ENCODE measurements at regions not wholly inside any gene's neighbourhood (a gene's known extent, or its start where the extent isn't known, plus 50 kb on each side); places are given as distances from the start of the nearest gene placed in this dataset.
"Not testable (repeated sequence)": the region's sequence is repeated elsewhere in the genome, so short reads cannot be mapped to it uniquely, and the experiment has no call there.

GRCh38 chr10:6885284-6885683 lies 305.2 kb upstream of the PRKCQ start:
- no peak for DNase-seq (ENCODE audit: low read depth in 2 of 3, low spot score in 2 of 3)

- DNase-seq (ENCODE audit: low read depth in 2 of 3, low spot score in 2 of 3): no peak
Measured at GRCh38 chr10:6881987-6882386, 301.9 kb upstream of the PRKCQ start.

DNA sequence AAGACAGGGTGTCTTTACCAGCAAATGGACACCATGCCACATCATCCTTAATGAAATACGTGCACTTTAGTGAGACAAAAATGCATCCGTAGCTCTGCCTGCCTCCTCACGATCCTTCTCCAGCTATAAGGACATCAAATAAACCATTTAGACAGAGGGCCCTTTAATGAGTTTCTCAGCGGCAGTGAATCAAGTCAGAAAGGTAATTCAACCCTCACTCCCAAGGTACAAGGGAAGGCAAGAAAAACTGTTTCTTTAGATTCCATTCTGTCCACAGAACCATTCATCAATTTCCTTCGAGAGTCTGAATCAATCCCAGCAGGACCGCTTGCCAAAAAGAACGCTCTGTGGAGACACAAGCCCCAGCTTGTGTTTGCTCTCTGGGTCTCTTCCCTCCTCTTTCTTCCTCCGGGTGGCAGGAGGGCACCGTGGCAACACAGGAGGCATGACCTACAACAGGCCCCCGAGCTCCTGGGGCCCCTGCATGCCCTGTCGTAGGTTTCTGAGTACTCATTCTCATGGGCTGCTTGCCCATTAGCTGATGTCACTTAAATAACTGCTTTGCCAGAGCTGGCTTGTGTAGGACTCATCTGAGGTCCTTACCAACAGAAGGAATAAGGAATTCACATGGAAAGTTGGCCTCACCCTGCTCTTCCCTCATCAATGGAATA lies 297.8 kb upstream of the PRKCQ start:
- no peak for DNase-seq (ENCODE audit: low read depth in 2 of 3, low spot score in 2 of 3)

GRCh38 chr10:6877336-6877721 lies 297.3 kb upstream of the PRKCQ start:
- no peak for DNase-seq (ENCODE audit: low read depth in 2 of 3, low spot score in 2 of 3)

DNA sequence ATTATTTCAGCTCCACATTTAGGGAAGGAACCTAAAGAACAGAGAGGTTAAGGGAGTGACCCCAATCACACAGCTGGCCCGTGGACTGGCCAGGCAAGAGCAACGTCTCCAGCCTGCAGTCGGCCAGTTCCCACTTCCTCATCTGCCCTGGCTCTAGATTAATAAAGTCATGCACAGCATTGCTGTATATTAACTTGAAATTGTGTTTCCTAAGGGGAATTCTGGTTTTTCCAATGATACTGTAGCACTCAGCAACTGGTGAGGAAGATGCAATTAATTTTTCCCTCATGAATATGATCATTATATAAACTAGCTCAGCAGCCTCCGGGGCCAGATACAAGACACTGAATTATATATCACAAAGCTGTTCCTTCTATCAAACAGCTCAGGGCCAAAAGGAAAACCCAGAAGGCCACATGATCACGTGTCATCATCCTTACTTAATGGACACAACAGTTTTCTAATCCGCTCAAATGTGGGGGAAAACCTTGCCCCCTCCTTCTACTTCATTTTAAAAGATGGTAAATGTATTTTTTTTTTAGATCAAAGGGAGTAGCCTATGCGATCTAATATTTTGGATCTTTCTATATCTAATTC lies 295.3 kb upstream of the PRKCQ start:
- no peak for DNase-seq (ENCODE audit: low read depth in 2 of 3, low spot score in 2 of 3)

GRCh38 chr10:6871128-6871527 lies 291.1 kb upstream of the PRKCQ start:
- DNase-seq (ENCODE audit: low read depth in 2 of 3, low spot score in 2 of 3): no peak

DNA sequence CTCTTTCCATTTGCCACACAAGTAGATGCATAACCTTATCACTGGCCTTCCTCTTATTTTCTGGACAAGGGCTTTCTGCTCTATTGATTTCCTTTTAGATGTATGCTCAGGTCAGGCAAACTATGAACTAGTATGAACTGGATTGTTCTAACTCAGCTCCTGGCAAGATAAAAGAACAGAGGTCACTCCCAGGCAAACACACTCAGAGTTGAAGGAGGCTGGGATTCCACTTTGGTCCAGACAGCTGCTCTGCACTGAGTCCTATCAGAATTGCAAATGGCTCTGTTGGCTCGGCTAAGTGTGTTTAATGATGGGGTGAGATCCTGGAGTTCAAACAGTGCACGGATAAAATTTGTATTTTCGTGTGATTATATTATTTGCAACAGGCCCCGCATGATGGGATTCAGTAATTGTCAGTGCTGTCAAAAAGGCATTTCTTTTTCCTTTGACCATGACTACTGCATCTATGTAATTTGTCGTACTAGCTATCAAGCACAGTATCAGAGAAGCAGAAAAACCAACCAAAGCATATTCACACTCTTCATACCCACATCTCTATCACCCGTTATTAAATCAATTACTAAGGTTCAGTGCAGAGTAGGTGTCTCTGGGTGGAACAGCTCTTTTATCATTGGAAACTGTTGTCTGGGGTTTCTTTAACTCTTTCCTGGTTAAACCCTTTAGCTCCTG lies 288.1 kb upstream of the PRKCQ start:
- DNase-seq (ENCODE audit: low read depth in 2 of 3, low spot score in 2 of 3): no peak

GRCh38 chr10:6866757-6867156 lies 286.7 kb upstream of the PRKCQ start:
- no peak for DNase-seq (ENCODE audit: low read depth in 2 of 3, low spot score in 2 of 3)

- DNase-seq (ENCODE audit: low read depth in 2 of 3, low spot score in 2 of 3): no peak
Measured at GRCh38 chr10:6864142-6864541, 284.1 kb upstream of the PRKCQ start.

- DNase-seq (ENCODE audit: low read depth in 2 of 3, low spot score in 2 of 3): no peak
Measured at GRCh38 chr10:6863381-6863780, 283.3 kb upstream of the PRKCQ start.

DNA sequence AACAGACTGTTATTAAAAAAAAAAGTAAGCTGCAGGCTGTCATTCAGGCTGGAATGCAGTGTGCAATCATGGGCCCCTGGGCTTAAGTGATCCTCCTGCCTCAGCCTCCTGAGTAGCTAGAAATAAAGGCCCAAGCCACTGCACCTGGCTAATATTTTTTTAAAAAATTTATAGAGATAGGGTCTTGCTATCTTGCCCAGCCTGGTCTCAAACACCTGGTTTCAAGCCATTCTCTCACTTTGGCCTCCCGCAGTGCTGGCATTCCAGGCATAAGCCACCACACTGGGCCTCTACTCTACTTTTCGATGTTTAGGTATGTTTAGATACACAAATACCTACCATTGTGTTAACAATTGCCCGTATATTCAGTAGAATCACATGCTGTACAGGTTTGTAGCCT lies 270.4 kb upstream of the PRKCQ start:
- DNase-seq (ENCODE audit: low read depth in 2 of 3, low spot score in 2 of 3): no peak

DNA sequence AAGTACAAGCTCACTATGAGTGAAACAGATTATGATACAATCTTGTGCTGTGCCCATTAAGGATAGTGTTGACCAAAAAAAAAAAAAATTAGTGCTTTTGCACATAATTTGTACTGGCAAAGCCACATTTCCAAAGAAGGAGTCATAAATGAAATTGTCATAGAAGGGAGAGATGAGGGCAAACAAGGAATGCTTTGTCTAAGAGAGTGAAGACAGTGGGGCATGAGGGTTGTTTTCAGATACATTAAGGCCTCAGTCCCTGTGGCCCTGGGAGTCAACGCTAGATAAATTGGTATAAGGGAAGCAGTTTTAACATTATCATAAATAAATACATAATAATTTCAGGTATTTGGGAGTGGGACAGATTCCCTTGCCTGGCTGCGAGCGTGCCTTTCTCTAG lies 267.5 kb upstream of the PRKCQ start:
- no peak for DNase-seq (ENCODE audit: low read depth in 2 of 3, low spot score in 2 of 3)

GRCh38 chr10:6843894-6844650 lies 264.0 kb upstream of the PRKCQ start:
- DNase-seq (ENCODE audit: low read depth in 2 of 3, low spot score in 2 of 3): no peak

GRCh38 chr10:6843481-6843881 lies 263.4 kb upstream of the PRKCQ start:
- no peak for DNase-seq (ENCODE audit: low read depth in 2 of 3, low spot score in 2 of 3)

GRCh38 chr10:6842722-6843121 lies 262.6 kb upstream of the PRKCQ start:
- DNase-seq (ENCODE audit: low read depth in 2 of 3, low spot score in 2 of 3): no peak

DNA sequence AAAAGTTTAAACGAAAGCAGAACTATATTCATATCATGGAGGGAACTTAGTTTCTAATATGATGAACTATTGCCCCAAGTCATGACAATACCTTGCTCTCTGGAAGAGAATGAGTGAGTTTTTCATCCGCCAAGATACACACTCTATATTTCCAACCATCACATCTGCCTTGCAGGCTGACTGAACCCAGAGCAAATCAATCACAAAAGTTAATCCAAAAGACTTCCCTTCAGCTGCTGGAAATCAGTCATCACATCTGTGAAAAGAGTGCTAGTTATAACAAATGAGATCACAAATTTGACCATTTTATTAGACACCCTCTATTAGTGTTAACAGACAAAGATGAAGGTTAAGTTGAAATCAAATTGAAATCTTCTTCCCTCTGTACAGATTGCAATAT lies 261.7 kb upstream of the PRKCQ start:
- DNase-seq (ENCODE audit: low read depth in 2 of 3, low spot score in 2 of 3): no peak

- DNase-seq (ENCODE audit: low read depth in 2 of 3, low spot score in 2 of 3): no peak
Measured at GRCh38 chr10:6840766-6841165, 260.7 kb upstream of the PRKCQ start.

DNA sequence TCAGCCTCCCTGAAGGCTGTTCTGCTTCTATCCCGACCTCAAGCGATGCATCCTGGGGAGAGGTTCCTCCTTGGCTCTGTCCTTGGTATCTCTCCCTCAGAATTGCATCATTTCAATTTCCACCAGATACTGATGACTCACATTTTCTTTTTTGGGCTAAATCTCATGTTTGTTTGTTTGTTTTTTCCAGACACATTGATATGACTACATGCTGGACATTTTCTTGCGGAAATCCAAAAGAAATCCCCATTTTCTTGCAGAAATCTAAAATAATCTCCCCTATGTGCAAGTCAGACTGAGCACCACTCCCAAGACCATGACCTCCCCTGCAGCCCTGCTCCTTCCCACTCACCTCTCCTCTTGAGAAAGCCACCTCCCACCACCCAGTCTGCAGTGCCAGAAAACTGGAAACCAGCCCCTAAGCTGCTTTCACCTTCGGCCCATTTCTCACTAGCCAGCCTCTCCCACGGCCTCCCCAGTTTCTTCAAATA lies 260.2 kb upstream of the PRKCQ start:
- DNase-seq (ENCODE audit: low read depth in 2 of 3, low spot score in 2 of 3): no peak

DNA sequence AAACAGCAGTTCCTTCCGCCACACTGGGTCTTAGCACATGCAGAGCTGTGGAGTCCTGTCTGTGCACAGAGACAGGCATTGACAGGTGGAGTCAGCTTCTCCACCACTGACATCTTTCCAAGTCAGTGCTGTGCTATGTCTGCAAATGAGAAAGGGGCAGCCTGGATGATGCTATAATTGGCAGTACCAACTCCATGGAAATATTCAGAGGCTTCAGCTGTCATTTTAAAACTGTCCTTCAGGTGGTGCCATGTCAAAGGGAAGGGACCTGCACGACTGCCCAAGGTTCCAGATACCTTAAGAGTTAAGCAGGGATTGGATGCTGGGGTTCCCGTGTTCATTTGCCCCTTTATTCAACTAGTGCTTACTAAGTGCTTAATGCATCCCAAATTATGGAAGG lies 258.0 kb upstream of the PRKCQ start:
- DNase-seq (ENCODE audit: low read depth in 2 of 3, low spot score in 2 of 3): no peak

DNA sequence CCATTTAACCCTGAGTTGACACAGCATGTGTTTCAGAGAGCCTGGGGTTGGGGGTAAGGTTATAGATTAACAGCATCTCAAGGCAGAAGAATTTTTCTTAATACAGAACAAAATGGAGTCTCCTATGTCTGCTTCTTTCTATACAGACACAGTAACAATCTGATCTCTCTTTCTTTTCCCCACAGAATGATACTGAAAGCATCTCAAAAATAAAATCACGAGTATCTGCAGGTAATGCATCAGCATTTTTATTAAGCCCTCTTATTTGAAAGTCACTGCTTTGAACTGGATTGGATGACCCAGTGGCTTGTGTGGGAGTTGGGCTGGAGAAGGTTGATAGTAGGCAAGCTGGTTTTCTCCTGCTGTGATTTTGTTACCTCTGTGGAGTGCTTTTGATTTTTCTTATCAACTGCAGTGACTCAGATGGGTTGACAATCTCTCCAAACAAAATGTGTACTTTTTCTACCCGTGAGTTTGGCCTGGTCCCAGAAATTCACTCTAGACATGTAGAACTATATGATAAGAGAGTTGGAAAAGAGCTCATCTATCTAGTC lies 253.5 kb upstream of the PRKCQ start:
- no peak for DNase-seq (ENCODE audit: low read depth in 2 of 3, low spot score in 2 of 3)

- DNase-seq (ENCODE audit: low read depth in 2 of 3, low spot score in 2 of 3): not testable (repeated sequence)
Measured at GRCh38 chr10:6830981-6831380, 250.9 kb upstream of the PRKCQ start.
